ENCODE measurements at regions not wholly inside any gene's neighbourhood (a gene's known extent, or its start where the extent isn't known, plus 50 kb on each side); places are given as distances from the start of the nearest gene placed in this dataset.
"Not testable (repeated sequence)": the region's sequence is repeated elsewhere in the genome, so short reads cannot be mapped to it uniquely, and the experiment has no call there.

DNA sequence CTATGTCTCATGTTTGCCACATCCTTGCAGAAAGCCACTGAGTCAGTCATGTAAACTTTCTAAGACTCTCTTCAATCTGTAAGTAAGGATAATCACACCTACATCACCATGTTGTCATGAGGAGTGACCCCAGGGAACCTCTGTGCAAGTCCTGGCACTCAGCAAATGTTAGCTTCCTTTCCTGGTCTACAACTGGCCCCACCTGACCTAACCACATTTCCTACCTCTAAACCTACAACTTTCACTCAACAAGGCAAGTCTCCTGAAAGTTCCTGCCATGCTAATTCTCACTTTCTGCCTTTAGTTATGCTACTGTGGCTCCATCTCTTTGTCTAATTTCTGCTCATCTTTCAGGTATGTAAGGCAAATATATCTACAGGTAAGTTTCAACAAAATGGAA, 72.3 kb upstream of the SEM1 start:
- Histone ChIP-seq H3K36me3 (no peaks in the 10 kb centered on the region), H3K27ac (no peak overlapping the region), H3K4me3 (no peak overlapping the region), H3K9me3 (no peaks in the 10 kb centered on the region), H3K4me1 (no peaks in the 10 kb centered on the region), H3K27me3 (no peaks in the 10 kb centered on the region)
- DNase-seq (ENCODE audit: low spot score) = no peak
- TF ChIP-seq, protein P1, sequence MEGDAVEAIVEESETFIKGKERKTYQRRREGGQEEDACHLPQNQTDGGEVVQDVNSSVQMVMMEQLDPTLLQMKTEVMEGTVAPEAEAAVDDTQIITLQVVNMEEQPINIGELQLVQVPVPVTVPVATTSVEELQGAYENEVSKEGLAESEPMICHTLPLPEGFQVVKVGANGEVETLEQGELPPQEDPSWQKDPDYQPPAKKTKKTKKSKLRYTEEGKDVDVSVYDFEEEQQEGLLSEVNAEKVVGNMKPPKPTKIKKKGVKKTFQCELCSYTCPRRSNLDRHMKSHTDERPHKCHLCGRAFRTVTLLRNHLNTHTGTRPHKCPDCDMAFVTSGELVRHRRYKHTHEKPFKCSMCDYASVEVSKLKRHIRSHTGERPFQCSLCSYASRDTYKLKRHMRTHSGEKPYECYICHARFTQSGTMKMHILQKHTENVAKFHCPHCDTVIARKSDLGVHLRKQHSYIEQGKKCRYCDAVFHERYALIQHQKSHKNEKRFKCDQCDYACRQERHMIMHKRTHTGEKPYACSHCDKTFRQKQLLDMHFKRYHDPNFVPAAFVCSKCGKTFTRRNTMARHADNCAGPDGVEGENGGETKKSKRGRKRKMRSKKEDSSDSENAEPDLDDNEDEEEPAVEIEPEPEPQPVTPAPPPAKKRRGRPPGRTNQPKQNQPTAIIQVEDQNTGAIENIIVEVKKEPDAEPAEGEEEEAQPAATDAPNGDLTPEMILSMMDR (IDR thresholded peaks at IDR 0.05) = no peak

DNA sequence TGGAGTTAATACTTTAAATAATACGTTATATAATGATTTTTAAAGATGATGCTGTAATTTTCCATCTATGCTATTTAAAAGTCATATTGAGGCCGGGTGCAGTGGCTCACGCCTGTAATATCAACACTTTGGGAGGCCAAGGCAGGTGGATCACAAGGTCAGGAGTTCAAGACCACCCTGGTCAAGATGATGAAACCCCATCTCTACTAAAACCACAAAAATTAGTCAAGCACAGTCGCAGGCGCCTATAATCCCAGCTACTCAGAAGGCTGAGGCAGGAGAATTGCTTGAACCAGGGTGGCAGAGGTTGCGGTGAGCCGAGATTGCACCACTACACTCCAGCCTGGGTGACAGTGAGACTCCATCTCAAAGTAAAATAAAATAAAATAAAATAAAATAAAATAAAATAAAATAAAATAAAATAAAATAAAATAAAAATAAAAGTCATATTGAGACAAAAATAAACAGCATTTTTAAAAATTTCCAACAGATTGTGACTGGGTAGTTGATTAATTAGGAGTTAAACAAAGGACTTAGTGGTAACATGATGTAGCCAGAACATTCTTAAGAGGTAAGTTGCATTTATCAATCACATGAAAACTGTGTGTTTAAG, 73.1 kb upstream of the SEM1 start:
- H3K27me3 ChIP-seq; H3K36me3 ChIP-seq; H3K4me1 ChIP-seq; DNase-seq (ENCODE audit: low spot score); H3K27ac ChIP-seq; H3K4me3 ChIP-seq; H3K9me3 ChIP-seq: not testable (repeated sequence)

GRCh38 chr7:96784597-96784996, 75.0 kb upstream of the SEM1 start:
- Histone ChIP-seq H3K36me3 (no peaks in the 10 kb centered on the region), H3K4me1 (no peaks in the 10 kb centered on the region), H3K27ac (no peak overlapping the region), H3K9me3 (no peaks in the 10 kb centered on the region), H3K4me3 (no peak overlapping the region), H3K27me3 (no peaks in the 10 kb centered on the region)
- no peak for DNase-seq (ENCODE audit: low spot score)
- TF ChIP-seq, protein P1 (IDR thresholded peaks at IDR 0.05) = no peak

DNA sequence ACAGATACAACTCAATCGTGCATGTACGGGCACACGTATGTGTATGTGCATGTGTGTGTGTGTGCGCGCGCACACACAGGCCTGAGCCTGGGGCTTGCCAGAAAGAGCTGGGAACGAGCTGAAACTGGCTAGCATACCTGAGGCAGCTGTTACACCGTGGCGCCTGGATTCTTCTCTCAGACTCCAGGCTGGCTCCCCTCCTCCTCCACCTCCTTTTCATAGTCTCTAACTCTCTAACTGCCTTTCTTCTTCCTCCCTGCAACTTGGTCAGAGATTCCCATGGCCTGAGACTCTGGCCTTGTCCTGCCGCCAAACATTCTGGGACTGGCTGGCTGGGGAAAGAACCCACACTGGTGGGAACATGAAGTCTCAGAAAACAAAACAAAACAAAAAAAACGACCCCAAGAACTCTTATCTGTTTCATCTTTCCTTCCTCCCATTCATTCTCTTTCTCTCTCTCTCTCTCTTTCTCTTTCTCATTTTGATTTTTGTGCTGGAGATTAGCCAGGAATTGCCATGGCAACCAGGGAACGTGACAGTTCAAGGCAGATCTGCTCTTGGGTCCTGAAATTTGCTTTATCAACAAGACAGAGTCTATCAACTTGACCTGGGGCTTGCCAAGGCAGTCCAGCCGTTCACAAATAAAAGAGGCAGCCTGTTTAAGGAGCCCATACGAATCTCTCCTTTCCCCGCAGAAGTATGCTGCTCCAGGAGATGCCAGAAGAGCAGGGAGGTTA, 76.8 kb upstream of the SEM1 start:
- peak overlapping the region in 1 of 2 donors; percentile 25 for H3K27ac ChIP-seq
- no peaks in the 10 kb centered on the region for H3K9me3 ChIP-seq
- no peaks in the 10 kb centered on the region for H3K4me1 ChIP-seq
- no peaks in the 10 kb centered on the region for H3K27me3 ChIP-seq
- TF ChIP-seq, protein P1 (IDR thresholded peaks at IDR 0.05) = no peak
- no peak for DNase-seq (ENCODE audit: low spot score)
- H3K36me3 ChIP-seq = no peaks in the 10 kb centered on the region
- no peak overlapping the region for H3K4me3 ChIP-seq

DNA sequence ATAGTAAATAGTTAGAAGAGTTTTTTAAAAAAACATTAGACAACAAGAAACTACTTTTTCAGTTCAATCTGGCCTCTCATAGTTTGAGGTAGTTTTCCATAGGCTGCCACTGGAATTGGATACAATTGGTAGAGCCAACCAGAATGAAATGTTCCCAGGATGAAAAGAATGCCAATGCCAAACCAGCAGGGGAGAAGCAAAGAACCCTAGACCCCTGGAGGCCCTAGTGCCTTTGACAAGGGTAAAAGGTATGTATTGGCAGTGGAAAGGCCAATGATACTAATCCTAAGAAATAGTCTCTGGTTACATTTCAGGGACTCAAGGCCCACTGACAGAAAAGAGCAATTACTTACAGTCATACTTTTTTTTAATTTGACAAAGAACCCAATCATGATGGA, 77.4 kb upstream of the SEM1 start:
- DNase-seq (ENCODE audit: low spot score) = no peak
- H3K27me3 ChIP-seq = no peaks in the 10 kb centered on the region
- peak overlapping the region in 1 of 2 donors; percentile 25 for H3K27ac ChIP-seq
- TF ChIP-seq, protein P1 (IDR thresholded peaks at IDR 0.05) = no peak
- no peaks in the 10 kb centered on the region for H3K4me1 ChIP-seq
- no peaks in the 10 kb centered on the region for H3K36me3 ChIP-seq
- H3K9me3 ChIP-seq = no peaks in the 10 kb centered on the region
- H3K4me3 ChIP-seq = no peak overlapping the region

DNA sequence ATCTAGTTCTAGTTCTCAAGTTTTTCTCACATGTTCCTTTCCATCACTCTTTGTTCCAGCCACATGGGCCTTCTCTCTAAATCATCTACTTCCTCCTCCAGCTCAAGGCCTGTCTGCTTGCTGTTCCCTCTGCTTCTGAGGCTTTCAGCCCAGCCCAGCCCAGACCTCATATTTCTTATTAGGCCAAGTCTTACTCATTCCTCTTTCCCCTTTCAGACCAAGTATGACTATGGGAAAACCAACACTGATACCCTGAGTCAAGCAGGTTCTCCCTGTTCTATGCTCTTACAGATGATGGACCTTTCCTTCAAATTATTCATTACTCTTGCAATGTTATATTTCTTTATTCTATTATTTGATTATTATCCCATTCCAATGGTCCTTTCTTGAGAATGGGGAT, 80.3 kb upstream of the SEM1 start:
- Histone ChIP-seq H3K4me1 (no peaks in the 10 kb centered on the region), H3K4me3 (no peak overlapping the region), H3K27ac (no peak overlapping the region), H3K36me3 (no peaks in the 10 kb centered on the region), H3K27me3 (no peaks in the 10 kb centered on the region), H3K9me3 (no peaks in the 10 kb centered on the region)
- DNase-seq (ENCODE audit: low spot score) = no peak
- TF ChIP-seq, protein P1 (IDR thresholded peaks at IDR 0.05) = no peak

All from right atrium auricular region (tissue), 2 donors.